ENCODE measurements at regions not wholly inside any gene's neighbourhood (a gene's known extent, or its start where the extent isn't known, plus 50 kb on each side); places are given as distances from the start of the nearest gene placed in this dataset.

GRCh38 chr2:147647816-147648215, 197.0 kb upstream of the ACVR2A start:
- TF ChIP-seq PPARA (CRISPR knock-in tag; IDR thresholded peaks at IDR 0.05; ENCODE audit: borderline replicate concordance) (no peak), ZFP30 (CRISPR knock-in tag; IDR thresholded peaks at IDR 0.05) (no peak), TSHZ2 (CRISPR knock-in tag; IDR thresholded peaks at IDR 0.05) (no peak), ARNTL (CRISPR knock-in tag; IDR thresholded peaks at IDR 0.05; ENCODE audit: borderline replicate concordance, low read depth) (no peak), GLIS3 (CRISPR knock-in tag; IDR thresholded peaks at IDR 0.05) (no peak), OSR1 (CRISPR knock-in tag; IDR thresholded peaks at IDR 0.05) (no peak), CSDC2 (CRISPR knock-in tag; IDR thresholded peaks at IDR 0.05) (no peak), BACH2 (CRISPR knock-in tag; IDR thresholded peaks at IDR 0.05; ENCODE audit: borderline replicate concordance) (no peak), TCF4 (CRISPR knock-in tag; IDR thresholded peaks at IDR 0.05; ENCODE audit: borderline replicate concordance) (no peak)
